NOMO-1 treated with DMSO at 0.1 percent for 48 hours (cell line): ENCODE measurements at regions not wholly inside any gene's neighbourhood (a gene's known extent, or its start where the extent isn't known, plus 50 kb on each side); places are given as distances from the start of the nearest gene placed in this dataset.

Experiments
- DNase-seq: peaks from one replicate; lab custom pipeline; 2025; ENCODE audit not compliant: unreplicated experiment; lab: John Stamatoyannopoulos, UW

- DNase-seq: no peak
Measured at GRCh38 chr11:127675581-127675980, 675.0 kb upstream of the KIRREL3 start.

- DNase-seq: no peak
Measured at GRCh38 chr11:127674754-127675153, 674.2 kb upstream of the KIRREL3 start.

- no peak for DNase-seq
Measured at GRCh38 chr11:127670374-127671119, 670.0 kb upstream of the KIRREL3 start.

- DNase-seq: no peak
Measured at GRCh38 chr11:127656116-127656836, 655.7 kb upstream of the KIRREL3 start.

- no peak for DNase-seq
Measured at GRCh38 chr11:127653076-127653475, 652.5 kb upstream of the KIRREL3 start.

- no peak for DNase-seq
Measured at GRCh38 chr11:127651888-127652221, 651.3 kb upstream of the KIRREL3 start.

GRCh38 chr11:127651175-127651887 lies 650.8 kb upstream of the KIRREL3 start:
- DNase-seq: no peak

GRCh38 chr11:127649958-127650357 lies 649.4 kb upstream of the KIRREL3 start:
- DNase-seq: no peak

- DNase-seq: no peak
Measured at GRCh38 chr11:127649071-127649470, 648.5 kb upstream of the KIRREL3 start.

GRCh38 chr11:127648583-127648982 lies 648.0 kb upstream of the KIRREL3 start:
- no peak for DNase-seq

GRCh38 chr11:127644366-127644765 lies 643.8 kb upstream of the KIRREL3 start:
- DNase-seq: no peak

GRCh38 chr11:127643268-127644058 lies 642.9 kb upstream of the KIRREL3 start:
- DNase-seq: no peak

GRCh38 chr11:127640561-127641451 lies 640.2 kb upstream of the KIRREL3 start:
- no peak for DNase-seq

- no peak for DNase-seq
Measured at GRCh38 chr11:127639916-127640315, 639.3 kb upstream of the KIRREL3 start.

- no peak for DNase-seq
Measured at GRCh38 chr11:127632976-127633680, 632.6 kb upstream of the KIRREL3 start.

- DNase-seq: no peak
Measured at GRCh38 chr11:127632546-127632945, 632.0 kb upstream of the KIRREL3 start.

GRCh38 chr11:127631974-127632373 lies 631.4 kb upstream of the KIRREL3 start:
- no peak for DNase-seq

GRCh38 chr11:127629200-127629599 lies 628.6 kb upstream of the KIRREL3 start:
- DNase-seq: no peak

- DNase-seq: no peak
Measured at GRCh38 chr11:127628458-127628785, 627.9 kb upstream of the KIRREL3 start.
